Stimulated activated CD4-positive, alpha-beta T cell treated with anti-CD3 and anti-CD28 coated beads, Interleukin-1b, Interleukin-23, amount 100 ng/mL, for 48 hours (primary cell): ENCODE measurements at regions not wholly inside any gene's neighbourhood (a gene's known extent, or its start where the extent isn't known, plus 50 kb on each side); places are given as distances from the start of the nearest gene placed in this dataset.
"Not testable (repeated sequence)": the region's sequence is repeated elsewhere in the genome, so short reads cannot be mapped to it uniquely, and the experiment has no call there.

Experiments used
- DNase-seq: peaks from one replicate; pipeline ENCODE4 v3.0.0-alpha.2; 2020

DNA sequence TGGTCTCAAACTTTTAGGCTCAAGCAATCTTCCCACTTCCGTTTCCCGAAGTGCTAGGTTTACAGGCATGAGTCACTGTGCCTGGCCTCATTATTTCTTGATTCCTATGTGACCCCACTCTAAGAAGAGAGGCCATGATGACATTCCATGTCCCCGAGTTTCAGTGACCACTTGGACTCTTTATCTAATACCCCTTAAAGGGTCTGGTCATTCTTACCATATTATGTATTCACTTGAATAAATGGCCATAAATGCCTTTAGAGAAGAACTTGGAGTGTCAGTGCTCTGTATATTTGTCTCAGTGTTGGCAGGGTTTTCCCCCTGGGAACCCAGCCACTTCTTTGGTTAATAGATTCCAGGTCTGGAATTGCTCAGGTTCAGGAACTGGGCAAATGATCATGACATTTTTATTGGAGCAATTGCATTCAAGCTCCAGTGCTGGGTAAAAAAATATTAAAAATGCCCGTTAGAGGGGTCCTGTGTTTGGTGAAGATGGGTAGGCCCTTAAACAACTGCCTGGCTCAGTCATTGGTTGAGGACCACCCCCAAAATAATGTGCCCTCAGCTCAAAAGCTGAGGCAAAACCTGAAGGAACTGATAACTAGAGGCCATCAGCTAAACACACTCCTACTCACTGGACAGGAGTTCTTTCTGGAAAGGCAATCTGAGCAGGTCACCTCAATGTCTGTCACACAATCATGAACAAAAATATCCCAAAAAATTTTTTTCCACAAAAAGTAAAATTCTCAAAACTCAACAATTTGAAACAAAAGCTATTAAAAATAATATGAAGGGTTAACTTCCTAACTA lies 186.6 kb upstream of the ZNF608 start:
- DNase-seq = no peak

DNA sequence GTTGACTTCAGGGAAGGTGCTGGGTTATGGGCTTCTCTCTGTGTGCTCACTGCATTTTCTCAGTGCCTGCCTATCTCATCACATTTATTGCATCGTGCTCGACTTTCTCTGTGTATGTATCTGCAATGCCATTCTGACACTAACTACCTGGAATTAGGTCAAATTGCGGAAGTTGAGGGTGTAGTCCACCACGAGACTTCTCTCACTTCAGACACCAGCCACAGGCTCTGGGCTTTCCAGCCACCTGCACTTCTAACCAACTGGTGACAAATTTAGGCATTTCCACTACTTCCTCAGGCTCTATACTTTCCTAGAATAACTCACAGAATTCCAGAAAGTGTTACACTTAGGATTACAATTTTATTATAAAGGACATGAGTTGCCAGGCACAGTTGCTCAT lies 188.6 kb upstream of the ZNF608 start:
- no peak for DNase-seq

DNA sequence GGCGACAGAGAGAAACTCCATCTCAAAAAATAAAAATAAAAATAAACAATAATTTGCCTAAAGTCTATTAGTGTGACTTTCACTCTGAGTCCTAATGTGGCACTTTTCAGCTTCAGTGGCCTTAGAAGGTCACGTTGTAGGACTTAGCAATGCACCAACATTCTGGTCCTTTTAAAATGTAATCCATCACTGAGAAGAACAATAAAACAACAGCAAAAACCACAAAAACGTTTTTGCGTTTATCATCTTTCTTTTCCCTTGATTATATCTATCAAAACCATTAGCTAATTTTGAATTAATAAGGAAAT lies 190.1 kb upstream of the ZNF608 start:
- no peak for DNase-seq

DNA sequence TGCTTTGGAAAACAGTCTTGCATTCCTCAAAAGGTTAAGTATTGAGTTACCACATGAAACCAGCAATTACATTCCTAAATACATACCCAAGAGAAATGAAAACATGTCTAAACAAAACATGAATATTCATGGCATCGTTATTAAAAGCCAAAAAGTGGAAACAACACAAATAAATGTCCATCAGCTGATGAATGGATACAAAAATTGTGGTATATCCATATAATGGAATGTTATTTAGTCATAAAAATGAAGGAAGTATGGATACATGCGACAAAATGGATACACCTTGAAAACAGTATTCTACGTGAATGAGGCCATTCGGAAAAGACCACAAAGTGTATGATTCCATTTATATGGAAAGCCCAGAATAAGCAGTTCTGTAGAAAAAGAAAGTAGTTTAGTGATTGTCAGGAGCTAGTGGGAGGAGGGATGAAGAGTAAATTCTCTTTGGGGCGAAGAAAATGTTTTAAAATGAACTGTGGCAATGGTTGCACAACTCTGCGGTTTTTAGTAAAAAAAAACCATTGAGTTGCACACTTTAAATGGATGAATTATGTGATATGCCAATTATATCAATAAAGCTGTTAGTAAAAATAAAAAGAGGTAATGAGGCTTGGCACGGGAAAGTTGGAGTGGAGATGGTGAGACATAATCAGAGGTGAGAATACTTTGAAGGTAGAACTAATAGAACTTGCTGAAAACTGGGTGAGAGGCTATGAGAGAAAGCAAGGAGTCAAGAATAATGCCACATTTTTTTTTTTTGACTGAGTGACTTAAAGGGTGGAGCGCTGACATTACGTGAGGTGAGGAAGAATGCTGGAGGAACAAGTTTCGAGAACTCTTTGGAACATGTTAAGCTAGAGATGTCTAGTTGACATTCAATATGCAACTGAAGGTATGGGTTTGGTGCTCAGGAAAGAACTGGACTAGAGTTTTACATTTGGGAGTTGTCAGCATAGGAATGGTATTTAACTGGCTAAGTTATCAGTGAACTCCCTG lies 194.9 kb upstream of the ZNF608 start:
- DNase-seq = no peak

DNA sequence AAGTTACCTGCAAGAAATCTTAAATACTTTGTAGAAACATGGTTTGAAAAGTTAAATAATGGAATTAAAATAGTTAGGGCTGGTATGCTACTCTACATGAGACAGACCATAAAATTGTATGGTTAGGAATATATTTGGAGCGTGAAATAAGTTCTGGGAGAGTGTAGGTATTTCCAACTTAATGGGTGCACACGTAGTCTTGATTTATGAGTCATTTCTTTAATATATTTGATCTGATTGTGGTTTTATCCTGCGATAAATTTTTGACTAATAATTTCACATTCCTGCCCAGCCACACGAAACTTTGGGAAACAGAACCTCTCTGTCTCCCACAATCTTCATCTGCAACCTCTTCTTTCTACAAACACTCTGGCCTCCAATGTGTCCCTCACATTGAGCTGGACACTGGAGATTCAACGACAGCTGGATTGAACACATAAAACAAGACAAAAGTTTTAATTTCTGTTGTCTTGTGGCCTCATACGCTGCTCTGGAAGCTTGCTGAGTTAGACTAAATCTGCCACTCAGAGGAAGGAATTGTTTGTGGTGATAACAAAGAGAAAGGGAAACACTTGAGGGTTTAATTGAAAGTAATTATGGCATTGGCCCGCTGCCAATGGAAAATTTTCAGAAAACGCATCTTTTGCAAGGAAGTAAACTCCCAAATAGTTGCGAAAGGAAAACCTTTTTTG lies 201.8 kb upstream of the ZNF608 start:
- DNase-seq = no peak

DNA sequence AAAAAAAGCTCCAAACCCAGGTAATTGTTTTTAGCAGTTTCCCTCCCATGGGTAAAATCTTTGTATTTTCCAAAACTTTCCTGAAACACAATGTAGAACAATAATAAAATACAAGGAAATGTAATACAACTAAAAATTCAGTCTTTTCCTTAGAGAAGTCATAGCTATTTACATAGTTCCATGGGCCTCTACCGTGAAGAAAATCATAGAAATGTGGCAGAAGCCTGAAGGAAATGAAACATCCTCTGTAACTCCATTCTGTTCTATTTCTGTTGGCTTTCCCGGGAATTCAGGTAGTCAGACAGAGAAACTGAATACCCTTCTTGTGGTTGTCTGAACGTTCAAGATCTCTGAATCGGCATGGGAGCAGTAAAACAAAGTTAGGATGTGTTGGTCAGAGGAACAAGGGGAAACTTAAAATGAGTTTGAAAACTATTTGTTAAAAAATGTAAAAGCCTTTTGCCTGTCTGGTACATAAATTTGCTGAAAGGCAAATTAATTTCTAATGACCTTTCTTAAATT lies 202.4 kb upstream of the ZNF608 start:
- DNase-seq = no peak

DNA sequence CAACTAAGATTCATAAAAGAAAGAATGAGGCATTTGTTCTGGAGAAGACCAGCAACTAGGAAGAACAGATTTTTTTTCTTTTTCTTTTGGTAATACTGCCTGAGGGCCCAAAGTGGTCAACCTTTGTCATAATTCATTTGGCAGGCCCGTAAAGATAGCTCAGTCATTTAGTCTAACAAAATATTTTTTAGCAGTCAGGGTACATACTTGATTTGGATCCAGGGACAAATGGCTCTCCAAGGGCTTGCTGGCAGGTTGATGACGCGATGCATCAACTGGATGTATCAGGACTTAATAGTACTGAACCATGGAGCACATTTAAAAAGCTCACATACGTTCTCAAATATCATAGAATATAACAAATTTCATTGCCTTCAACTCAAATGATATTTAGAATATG lies 203.4 kb upstream of the ZNF608 start:
- DNase-seq = no peak

DNA sequence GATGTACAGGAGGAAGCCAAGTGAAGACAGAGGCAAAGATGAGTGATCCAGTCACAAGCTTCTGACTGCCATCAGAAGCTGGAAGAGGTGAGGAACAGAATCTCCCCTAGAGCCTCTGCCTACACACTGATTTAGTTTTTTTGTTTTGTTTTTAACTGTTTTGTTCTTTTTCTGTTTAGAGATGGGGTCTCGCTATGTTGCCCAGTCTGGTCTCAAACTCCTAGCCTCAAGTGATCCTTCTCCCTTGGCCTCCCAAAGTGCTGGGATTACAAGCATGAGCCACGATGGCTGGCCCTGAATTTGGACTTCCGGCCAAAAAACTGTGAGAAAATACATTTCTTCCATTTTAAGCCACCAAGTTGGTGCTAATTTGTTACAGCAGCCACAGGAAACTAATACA lies 204.7 kb upstream of the ZNF608 start:
- no peak for DNase-seq

DNA sequence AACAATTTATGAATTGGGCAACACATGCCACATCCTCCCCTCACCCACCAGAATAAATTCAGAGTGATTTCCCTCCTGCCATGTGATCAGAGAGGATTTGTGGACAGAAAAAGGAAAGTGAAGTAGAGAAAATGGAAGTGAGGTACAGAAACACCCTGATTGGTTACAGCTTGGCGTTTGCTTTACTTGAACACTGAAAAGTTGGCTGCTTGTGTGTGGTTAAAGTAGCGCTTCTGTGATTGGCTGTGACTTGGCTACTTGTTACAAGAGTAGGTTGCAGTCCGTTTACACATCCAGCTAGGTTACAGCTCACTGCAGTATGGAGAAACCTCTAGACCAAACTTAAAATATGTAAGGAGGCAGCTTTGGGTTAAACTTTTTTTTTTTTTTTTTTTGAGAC lies 205.2 kb upstream of the ZNF608 start:
- no peak for DNase-seq

DNA sequence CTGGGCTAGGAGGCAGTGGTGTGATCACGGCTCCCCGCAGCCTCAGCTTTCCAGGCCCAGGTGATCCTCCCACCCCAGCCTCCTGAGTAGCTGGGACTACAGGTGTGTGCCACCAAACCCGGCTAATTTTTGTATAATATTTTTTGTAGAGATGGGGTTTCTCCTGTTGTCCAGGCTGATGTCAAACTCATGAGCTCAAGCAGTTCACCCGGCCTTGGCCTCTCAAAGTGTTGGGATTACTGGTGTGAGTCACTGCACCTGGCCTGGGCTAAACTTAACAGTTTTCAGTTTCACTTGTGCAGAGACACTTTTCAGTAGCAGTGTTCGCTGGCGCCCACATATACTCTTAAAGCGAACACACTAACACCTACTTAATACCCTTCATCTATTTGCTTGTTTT lies 205.6 kb upstream of the ZNF608 start:
- DNase-seq = no peak

DNA sequence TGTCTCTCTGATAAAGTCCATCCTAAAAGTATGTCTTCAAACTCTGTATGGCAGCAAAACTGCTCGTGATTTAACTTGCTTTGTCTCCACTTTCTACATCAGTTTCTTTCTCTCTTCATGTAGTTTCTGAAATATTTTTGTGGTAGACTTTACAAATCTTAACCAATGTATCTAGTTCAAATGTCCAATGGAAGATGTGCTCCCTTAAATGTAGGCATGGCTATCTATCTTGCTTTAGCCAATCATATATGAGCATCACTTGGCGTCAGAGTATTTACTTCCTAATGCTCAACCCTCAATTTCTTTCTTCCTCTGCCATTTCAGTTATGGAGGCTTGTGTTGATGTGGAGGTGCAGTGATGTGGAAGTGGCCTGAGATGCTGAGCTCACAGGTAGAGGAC lies 206.1 kb upstream of the ZNF608 start:
- DNase-seq = no peak

DNA sequence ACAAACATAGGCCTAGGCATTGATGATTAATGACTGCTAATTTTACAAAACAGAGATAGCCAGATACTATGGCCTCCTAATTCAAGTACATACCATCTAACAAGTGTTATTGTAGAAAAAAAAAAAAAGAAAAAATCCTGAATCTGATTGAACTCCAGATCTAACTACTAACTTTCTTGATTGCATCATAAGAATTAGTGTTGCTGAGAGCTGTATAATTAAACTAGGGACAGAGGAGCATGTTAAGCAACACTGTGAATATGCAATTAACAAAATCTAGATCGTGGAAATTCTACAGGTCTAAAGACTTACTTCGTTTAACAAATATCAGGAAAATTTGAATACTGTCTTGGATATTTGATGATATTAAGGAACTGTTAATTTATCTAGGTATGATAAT lies 208.3 kb upstream of the ZNF608 start:
- no peak for DNase-seq

DNA sequence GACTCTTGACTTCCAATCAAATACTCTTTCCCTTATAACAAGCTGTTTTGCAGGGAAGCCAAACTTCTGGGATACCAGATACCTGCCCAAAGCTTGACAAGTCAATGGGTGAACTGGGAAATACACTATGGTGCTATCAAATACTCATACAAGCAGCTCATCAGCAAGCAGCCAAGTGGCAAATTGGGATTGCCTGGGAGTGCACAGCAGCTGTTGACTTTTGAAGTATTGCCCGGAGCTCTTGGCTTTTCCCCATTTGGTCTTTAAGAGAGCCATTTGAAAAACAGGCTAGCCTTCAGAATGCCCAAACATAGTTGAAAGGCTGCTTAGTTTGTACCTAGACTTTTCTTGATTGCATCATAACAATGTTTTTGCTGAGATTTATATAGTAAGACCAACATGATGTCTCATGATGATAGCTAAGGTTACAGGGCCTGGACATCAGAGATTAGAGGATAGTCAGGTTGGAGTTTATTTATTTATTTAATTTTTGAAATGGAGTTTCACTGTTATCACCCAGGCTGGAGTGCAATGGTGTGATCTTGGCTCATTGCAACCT lies 210.1 kb upstream of the ZNF608 start:
- no peak for DNase-seq

DNA sequence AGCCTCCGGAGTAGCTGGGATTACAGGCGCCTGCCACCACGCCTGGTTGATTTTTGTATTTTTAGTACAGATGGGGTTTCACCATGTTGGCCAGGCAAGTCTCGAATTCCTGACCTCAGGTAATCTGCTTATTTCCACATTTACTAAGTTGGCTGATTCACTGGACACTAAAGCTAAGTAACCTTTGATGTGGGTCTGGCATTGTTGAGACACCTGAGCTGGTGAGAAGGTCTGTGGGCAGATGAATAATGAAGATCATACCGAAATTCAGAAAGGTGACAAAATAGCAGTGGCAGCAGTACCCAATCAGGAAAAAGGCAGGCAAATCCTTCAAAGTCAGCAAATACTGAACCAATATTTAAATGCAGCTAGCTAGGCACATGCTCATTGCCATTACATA lies 210.6 kb upstream of the ZNF608 start:
- DNase-seq = no peak

DNA sequence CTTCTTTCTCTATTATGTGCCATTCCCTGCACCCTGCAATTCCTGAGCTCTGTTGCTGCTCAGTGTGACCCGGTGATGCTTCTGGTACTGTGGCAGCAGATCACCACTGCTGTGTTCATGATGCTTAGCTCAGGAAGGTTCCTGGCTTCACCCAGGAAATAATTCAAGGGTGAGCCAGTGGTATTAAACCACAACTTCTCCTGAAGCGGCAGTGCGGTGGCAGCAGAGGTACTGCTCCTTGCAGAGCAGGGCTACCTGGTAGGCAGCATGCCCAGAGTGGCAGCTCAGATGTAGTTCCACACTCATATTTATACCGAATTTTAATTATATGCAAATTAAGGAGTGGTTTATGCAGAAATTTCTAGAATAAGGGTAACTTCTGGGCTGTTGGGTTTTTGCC lies 213.8 kb upstream of the ZNF608 start:
- no peak for DNase-seq

DNA sequence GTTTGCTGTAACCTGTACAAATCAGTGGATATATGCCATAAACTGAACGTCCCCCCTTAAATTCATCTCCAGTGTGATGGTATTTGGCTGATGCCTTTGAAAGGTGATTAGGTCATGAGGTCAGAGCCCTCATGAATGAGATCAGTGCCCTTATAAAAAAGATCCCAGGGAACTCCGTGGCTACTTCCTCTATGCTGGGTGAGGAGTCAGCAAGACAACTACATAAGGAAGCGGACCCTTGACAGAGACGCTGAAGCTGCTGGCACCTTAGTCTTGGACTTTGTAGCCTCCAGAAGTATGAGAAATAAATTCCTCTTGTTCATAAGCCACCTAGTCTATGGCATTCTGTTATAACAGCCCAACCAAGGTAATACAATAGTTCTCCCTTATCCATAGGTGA lies 215.1 kb upstream of the ZNF608 start:
- no peak for DNase-seq

DNA sequence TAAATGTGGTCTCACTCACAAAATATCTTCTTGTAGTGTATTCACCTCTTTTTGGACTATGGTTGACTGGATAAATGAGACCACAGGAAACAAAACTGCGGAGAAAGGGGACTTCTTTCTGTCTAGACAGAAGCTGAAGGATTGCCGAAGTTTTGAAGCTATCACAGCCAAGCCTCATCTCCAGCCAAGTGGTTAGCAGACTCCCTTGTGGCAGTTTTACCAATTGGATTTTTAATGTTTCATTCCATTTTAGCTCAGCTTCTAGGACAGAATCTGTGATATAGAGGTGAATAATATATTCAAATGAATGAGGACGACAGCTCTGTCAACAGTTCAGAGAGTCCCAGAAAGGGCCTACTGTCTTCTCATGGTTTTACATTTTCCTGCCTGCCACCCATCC lies 215.7 kb upstream of the ZNF608 start:
- no peak for DNase-seq

DNA sequence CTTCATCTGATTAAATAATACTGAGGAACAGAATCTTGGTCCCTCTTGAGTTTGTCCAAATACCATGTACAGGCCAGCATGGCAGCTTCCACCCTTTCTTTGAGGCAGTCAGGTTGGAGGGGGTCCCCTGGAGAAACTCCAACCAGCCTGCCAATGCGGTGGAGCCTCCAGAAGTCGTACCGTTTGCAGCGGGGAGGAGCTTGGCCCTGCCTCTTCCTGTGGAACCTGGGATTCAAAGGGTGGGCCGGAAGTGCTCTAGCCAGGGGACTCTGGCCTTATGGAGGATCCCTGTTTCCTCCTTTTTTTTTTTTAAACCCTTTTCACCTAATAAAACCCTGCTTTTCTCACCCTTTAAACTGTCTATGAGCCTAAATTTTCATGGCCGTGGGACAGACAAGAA lies 216.3 kb upstream of the ZNF608 start:
- no peak for DNase-seq

DNA sequence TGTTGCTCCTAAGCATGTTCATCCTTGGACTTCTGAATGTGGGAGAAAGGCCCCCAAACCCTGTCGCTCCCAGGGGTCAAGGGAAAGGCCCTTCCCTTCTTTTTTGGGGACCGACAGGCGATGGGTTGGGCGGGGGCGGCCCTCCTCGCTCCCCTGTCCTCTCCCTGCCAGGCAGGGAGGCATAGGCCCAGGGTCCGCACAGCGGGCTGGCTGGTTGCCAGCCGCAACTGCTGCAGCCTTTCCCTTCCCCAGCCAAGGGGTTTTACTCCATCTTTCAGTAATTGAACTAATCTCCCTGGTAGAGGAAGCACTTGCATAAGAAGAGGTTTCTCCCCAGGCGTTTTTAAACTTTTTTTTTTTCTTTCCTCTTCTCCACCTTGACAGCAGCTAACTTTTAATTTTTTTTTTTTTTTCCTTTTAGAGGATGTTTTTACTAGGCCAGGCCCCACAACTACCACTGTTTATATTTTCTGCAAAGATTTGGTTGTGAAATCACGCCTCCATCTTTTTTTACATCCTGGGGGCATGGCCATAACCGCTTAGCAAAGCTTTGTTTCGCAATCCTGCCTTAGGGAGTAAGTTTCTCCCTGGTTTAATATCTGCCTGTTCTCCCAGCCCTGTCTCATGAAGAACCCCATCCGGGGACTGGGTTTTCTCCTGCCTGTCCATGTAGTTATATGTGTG lies 216.9 kb upstream of the ZNF608 start:
- DNase-seq = no peak

DNA sequence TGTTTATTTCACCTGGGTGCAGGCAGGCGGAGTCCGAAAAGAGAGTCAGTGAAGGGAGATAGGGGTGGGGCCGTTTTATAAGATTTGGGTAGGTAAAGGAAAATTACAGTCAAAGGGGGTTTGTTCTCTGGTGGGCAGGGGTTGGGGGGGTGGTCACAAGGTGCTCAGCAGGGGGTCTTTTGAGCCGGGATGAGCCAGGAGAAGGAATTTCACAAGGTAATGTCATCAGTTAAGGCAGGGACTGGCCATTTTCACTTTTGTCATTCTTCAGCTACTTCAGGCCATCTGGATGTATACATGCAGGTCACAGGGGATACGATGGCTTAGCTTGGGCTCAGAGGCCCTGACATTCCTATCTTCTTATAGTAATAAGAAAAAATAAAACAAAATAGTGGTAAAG lies 220.3 kb upstream of the ZNF608 start:
- DNase-seq = not testable (repeated sequence)

DNA sequence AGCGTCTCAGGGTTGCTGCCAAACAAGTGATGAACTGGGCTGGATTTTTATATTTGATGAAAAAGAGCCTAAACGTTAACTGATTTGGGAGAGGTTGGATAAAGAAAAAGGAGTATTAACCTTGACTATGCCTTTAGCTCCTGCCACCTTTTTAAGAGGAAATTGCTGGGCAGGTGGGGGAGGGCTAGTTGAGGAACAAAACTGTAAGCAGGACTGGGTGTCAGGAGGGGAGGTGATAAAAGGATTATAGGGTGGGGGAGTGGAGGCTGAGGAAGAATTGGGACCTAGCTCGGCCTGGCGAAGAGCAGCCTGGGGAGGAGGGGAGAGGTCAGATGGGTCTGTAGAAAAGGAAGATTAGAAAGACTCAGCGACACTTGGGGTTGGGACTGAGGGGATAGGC lies 223.9 kb upstream of the ZNF608 start:
- not testable (repeated sequence) for DNase-seq

DNA sequence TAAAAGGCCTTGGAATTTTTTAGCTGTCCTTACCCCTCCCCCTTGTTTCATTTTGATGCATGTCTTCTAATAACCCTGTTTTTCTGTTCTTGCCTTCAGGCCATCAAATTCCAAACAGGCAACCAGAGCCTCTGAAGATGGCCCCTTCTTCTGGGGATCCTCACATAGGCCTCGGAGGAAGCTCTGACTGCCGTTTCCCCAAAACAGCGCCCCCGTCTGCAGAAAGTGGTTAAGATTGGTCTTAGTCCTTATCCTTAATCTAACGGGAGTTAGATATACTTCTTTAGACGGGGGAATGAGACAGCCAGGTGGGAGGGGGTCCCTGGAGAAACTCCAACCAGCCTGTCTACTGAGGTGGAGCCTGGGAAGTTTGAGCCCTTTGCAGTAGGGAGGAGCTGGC lies 226.3 kb upstream of the ZNF608 start:
- DNase-seq = no peak

DNA sequence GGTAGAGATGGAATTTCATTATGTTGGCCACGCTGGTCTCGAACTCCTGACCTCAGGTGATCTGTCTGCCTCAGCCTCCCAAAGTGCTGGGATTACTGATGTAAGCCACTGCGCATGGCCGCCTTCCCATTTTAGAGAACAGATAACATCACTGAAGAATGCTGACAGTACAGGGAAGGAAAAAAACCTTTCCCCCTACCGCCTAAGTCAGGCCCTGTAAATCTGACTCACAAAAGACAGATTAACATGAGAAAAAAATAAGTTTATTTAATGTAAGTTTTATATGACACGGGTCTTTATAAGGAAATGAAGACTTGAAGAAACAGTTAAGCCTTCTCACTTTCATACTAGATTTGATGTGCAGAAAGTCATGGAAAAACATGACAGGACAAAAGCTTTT lies 227.2 kb upstream of the ZNF608 start:
- DNase-seq = no peak
